Kidney (tissue), 13 donors: ENCODE measurements at regions not wholly inside any gene's neighbourhood (a gene's known extent, or its start where the extent isn't known, plus 50 kb on each side); places are given as distances from the start of the nearest gene placed in this dataset.

ENCODE experiments used
- DNase-seq, 5 donors: peaks; one replicate each; pipeline ENCODE4 v3.0.0-alpha.2; 2013 to 2020
- FAIRE-seq: peaks from 2 replicates; lab custom pipeline; 2012; peaks lifted over from hg19 to GRCh38; lab: Jason Lieb, UNC
- H3K27ac ChIP-seq, 2 donors: one replicate each; pipeline ENCODE4 v1.7.0; 2013; ENCODE audit warnings: low read depth in 2 of 2, low read length in 2 of 2, inconsistent platforms in 1 of 2
- H3K27me3 ChIP-seq: one replicate; pipeline ENCODE4 v1.7.1; 2013; ENCODE audit warnings: low read length, inconsistent platforms; ENCODE audit not compliant: control insufficient read depth, insufficient read depth
- H3K36me3 ChIP-seq, 3 donors: one replicate each; pipeline versions ENCODE4 v1.7.0 to v1.7.1; 2013; ENCODE audit warnings: low read length in 3 of 3, control low read depth in 1 of 3, inconsistent platforms in 1 of 3; ENCODE audit not compliant: insufficient read depth in 3 of 3, control insufficient read depth in 2 of 3
- H3K4me1 ChIP-seq, 3 donors: one replicate each; pipeline versions ENCODE4 v1.7.0 to v1.7.1; 2013; ENCODE audit warnings: low read length in 3 of 3, inconsistent platforms in 1 of 3, low read depth in 1 of 3; ENCODE audit not compliant: control insufficient read depth in 2 of 3, insufficient read depth in 2 of 3
- H3K4me3 ChIP-seq, 3 donors: one replicate each; pipeline versions ENCODE4 v1.7.0 to v1.8.1; 2013; ENCODE audit warnings: low read length in 3 of 3, control low read depth in 1 of 3, inconsistent platforms in 1 of 3
- H3K9ac ChIP-seq, 3 donors: one replicate each; pipeline versions ENCODE4 v1.7.0 to v1.7.1; 2013; ENCODE audit warnings: low read length in 3 of 3, control low read depth in 1 of 3, inconsistent platforms in 1 of 3
- H3K9me3 ChIP-seq, 3 donors: one replicate each; pipeline versions ENCODE4 v1.7.0 to v1.7.1; 2013; ENCODE audit warnings: low read length in 3 of 3, control low read depth in 1 of 3, inconsistent platforms in 1 of 3; ENCODE audit not compliant: control insufficient read depth in 2 of 3, insufficient read depth in 1 of 3
- intact Hi-C: fragments of 100-400 bp; cut with DNase I; formaldehyde crosslinking; loops from one replicate; pipeline ENCODE4 v1.11.1; 2022
- TF ChIP-seq, protein P1 (sequence below): IDR thresholded peaks from 3 replicates; pipeline ENCODE4 v1.5.1; 2012; ENCODE audit warnings: mild to moderate bottlenecking, moderate library complexity, borderline replicate concordance; ENCODE audit not compliant: insufficient read depth; ENCODE audit errors: extremely low read depth
- donor health status: control.
- donor health status: control.
- donor health status: control.
- donor health status: control.
- donor health status: control.
- donor health status: DM: yes; HTN: yes; CAD: no.
- donor health status: Normal renal cell carcinoma (clear cell type).

DNA sequence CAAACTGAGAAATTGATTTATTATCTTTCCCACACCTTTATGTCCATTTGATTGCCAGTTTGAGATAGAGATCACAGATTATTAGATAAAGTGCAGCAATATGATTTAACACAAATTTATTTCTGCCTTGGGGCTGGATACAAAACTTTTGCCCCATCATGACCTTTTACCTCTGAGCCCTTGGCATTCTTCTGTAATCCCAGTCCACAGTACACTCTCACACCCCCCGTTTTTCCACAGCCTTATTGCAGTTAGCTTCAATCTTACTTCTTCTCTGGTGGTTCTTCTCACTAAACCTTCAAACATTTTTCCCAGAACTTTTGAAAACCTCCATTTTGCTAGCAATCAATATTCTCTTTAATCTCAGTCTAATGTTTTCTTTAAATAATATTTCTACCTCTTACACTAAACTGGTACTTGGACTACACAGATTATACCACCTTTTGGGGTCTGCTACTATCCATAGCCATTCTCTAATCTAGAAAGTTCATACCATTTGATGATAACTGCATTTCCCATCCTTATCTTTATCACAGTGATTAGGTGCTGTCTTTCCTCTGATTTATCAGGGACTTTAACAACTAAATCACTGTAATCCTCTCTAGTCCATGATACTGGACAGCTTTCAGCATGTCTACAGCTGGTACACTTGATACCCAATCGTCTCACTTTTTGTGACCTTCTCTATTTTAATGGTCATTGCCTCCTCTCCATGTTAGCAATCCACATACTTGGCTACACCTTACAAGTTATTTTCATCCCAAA, 186.7 kb upstream of the PDE3A start:
- Histone ChIP-seq H3K36me3 (no peaks in the 10 kb centered on the region), H3K27me3 (no peaks in the 10 kb centered on the region), H3K9ac (no peak overlapping the region), H3K27ac (no peak overlapping the region), H3K4me3 (no peak overlapping the region), H3K9me3 (no peaks in the 10 kb centered on the region), H3K4me1 (no peaks in the 10 kb centered on the region)
- intact Hi-C loops, result no loop called here
- TF ChIP-seq, protein P1, sequence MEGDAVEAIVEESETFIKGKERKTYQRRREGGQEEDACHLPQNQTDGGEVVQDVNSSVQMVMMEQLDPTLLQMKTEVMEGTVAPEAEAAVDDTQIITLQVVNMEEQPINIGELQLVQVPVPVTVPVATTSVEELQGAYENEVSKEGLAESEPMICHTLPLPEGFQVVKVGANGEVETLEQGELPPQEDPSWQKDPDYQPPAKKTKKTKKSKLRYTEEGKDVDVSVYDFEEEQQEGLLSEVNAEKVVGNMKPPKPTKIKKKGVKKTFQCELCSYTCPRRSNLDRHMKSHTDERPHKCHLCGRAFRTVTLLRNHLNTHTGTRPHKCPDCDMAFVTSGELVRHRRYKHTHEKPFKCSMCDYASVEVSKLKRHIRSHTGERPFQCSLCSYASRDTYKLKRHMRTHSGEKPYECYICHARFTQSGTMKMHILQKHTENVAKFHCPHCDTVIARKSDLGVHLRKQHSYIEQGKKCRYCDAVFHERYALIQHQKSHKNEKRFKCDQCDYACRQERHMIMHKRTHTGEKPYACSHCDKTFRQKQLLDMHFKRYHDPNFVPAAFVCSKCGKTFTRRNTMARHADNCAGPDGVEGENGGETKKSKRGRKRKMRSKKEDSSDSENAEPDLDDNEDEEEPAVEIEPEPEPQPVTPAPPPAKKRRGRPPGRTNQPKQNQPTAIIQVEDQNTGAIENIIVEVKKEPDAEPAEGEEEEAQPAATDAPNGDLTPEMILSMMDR, result no peak
- DNase-seq (no peak), FAIRE-seq (no peak)

GRCh38 chr12:20183563-20183962, 184.8 kb upstream of the PDE3A start:
- Histone ChIP-seq H3K9ac (no peak overlapping the region), H3K9me3 (no peaks in the 10 kb centered on the region), H3K27me3 (no peaks in the 10 kb centered on the region), H3K4me3 (no peak overlapping the region), H3K36me3 (no peaks in the 10 kb centered on the region), H3K27ac (no peak overlapping the region), H3K4me1 (no peaks in the 10 kb centered on the region)
- DNase-seq (no peak), FAIRE-seq (no peak)
- intact Hi-C loops, result no loop called here
- TF ChIP-seq, protein P1, result no peak

GRCh38 chr12:20184514-20184913, 183.8 kb upstream of the PDE3A start:
- no peaks in the 10 kb centered on the region for H3K9me3 ChIP-seq
- intact Hi-C loops, result no loop called here
- no peak overlapping the region for H3K9ac ChIP-seq
- FAIRE-seq, result no peak
- no peaks in the 10 kb centered on the region for H3K36me3 ChIP-seq
- H3K4me3 ChIP-seq, result no peak overlapping the region
- no peak overlapping the region for H3K27ac ChIP-seq
- TF ChIP-seq, protein P1, result no peak
- no peaks in the 10 kb centered on the region for H3K27me3 ChIP-seq
- H3K4me1 ChIP-seq, result no peaks in the 10 kb centered on the region
- DNase-seq, result no peak

DNA sequence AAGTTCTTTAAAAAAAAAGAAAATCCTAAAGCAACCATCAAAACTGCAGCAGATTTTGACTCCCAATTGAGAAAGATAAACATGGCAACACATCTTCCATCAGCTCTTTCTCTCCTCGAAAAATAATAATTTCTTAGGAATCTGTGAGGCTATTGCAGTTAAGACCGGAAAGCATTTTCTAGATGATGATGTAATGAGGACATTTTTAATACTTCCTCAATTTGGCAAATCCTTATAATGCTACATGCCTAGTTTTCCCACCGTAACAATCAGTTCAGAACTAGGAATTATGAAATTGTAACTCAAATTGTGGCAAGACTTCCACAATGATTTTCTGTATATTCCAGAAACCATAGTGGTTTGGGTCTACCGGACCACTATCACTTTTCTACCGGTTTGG, 180.9 kb upstream of the PDE3A start:
- no peak for DNase-seq
- Histone ChIP-seq H3K9me3 (no peaks in the 10 kb centered on the region), H3K27me3 (no peaks in the 10 kb centered on the region), H3K36me3 (no peaks in the 10 kb centered on the region), H3K4me1 (no peaks in the 10 kb centered on the region), H3K4me3 (no peak overlapping the region), H3K9ac (no peak overlapping the region), H3K27ac (no peak overlapping the region)
- TF ChIP-seq, protein P1, result no peak
- intact Hi-C loops, result no loop called here
- FAIRE-seq, result no peak
